ENCODE measurements at regions not wholly inside any gene's neighbourhood (a gene's known extent, or its start where the extent isn't known, plus 50 kb on each side); places are given as distances from the start of the nearest gene placed in this dataset.

- DNase-seq: no peak
Observed at GRCh38 chr4:1472911-1473518, 66.8 kb upstream of the NKX1-1 start.

DNA sequence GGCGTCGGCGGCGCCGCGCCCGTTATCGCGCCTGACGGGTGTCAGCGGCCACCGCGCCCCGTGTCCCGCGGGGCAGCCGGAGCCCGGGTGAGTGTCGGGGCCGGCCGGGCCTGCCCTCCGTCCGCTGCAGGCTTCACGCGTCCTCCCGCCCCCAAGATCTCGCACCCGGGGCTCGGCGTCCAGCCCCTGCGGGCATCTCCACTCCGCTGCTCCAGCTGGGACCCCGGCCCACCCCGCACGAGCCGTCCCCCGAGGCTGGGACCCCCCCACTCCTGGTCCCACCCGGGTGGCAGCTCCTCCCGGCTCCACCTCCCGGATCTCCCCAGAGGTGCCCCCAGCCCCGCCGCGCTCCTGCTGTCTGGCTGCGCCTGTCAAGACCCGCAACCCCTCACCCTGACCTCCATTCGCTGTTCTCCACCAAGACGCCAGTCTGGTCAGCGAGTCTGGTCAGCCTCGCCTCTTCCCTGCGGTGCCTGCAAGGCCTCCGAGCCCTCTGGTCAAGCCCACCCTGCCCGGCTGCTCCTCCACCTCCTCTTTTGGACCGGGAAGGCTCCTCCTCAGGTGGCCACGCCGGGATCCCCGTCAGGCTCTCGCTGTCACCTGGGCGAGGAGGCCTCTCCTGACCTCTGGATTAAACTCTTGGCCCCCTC, 66.0 kb upstream of the NKX1-1 start:
- no peak for DNase-seq

DNA sequence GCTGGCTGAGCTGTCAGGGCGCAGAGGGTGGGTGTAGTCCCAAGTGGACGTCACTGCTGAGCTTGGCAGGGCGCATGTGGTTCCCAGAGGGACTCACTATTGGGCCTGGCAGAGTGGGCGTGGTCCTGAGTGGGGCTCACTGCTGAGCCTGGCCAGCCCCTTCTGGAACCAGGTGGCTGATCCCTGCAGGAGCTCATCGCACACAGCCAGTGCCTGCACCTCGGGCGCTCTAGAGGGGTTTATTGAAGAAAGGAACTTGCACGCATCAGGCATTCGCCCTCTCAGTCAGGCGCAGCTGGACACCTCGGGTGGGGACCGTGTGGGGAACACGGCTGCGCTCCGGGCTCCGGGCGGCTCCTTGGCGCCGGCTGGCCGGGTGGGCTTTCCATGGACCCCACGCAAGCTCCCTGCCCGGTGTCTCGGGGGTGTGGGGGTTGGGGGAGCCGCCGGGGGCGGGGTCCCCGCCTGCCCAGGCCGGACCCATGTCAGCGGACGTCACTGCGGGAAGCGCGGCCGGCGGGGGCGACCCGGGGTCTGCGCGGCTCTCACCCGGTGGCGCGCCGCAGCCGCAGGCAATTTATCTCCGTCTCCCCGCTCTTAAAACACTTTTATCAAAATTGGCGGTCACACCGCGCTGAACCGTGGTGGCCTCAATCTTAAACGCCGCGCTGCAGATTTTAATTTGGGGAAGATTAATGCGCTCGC, 65.4 kb upstream of the NKX1-1 start:
- no peak for DNase-seq

- DNase-seq: no peak
Observed at GRCh38 chr4:1470816-1471442, 64.7 kb upstream of the NKX1-1 start.

GRCh38 chr4:1470393-1470670, 64.1 kb upstream of the NKX1-1 start:
- no peak for DNase-seq

DNA sequence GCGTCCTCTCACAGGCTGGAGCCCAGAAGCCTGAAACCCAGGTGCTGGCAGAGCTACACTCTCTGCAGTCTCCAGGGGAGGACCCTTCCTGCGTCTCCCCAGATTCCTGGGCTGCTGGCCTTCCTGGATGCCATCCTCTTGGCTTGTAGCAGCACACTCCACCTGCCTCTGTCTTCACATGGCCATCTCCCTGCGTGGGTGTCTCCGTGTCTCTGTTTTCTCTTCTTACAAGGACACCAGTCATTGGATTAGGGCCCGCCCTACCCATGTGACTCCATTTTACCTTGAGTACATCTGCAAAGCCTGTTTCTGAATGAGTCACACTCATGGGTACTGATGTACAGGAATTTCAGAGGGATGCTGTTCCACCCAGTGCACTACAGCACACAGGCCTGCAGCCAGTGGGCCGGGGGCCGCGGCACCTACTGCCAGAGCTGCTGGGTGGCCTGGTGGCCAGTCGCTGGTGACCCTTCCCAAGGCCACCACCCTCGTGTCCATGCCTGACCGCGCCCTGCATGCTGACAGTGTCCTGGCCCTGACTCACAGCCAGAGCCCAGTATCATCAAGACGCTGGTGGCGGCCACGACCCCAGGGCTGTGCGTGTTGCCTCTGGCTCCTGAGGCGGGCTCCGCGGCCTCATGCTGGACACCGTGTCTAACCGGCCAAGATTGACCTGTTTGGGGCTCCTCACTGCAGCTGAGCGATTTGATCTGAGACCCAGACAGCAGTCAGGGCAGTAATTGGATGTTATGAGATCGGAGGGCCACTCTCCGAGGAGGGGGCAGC, 63.6 kb upstream of the NKX1-1 start:
- DNase-seq: no peak

DNA sequence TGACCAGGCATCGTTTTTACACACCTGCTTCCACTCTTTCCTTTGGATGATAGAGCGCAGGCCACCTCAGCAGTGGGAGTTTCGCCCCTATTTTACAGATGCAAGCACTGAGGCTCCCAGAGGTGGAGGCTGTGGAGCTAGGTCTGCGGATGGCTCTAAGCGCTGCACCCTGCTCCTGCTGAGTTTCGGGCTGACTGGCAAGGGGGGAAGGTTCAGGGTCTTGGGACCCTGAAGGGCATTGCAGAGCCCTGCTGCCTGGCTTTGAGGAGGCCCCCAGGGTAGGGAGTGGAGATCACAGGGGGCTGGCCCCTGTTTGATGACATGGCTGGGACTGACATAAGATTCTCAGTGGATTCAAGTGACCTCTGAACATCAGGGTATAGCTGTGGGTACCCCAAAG, 62.8 kb upstream of the NKX1-1 start:
- no peak for DNase-seq

GRCh38 chr4:1467581-1468458, 61.6 kb upstream of the NKX1-1 start:
- DNase-seq: no peak

DNA sequence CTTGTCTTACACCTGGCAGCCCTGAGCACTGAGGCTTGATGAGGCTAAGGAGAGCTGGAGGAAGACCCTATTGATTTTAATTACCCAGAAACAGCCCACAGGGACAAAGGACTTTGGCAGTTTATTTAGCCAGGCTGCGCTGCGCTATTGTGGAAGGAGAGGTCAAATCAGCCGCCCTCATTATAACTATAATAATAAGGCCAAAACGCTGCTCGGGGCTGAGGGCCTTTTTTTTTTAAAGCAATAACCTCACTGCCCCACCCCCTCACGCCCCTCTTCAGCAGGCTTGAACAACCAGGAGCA, 60.6 kb upstream of the NKX1-1 start:
- no peak for DNase-seq

DNA sequence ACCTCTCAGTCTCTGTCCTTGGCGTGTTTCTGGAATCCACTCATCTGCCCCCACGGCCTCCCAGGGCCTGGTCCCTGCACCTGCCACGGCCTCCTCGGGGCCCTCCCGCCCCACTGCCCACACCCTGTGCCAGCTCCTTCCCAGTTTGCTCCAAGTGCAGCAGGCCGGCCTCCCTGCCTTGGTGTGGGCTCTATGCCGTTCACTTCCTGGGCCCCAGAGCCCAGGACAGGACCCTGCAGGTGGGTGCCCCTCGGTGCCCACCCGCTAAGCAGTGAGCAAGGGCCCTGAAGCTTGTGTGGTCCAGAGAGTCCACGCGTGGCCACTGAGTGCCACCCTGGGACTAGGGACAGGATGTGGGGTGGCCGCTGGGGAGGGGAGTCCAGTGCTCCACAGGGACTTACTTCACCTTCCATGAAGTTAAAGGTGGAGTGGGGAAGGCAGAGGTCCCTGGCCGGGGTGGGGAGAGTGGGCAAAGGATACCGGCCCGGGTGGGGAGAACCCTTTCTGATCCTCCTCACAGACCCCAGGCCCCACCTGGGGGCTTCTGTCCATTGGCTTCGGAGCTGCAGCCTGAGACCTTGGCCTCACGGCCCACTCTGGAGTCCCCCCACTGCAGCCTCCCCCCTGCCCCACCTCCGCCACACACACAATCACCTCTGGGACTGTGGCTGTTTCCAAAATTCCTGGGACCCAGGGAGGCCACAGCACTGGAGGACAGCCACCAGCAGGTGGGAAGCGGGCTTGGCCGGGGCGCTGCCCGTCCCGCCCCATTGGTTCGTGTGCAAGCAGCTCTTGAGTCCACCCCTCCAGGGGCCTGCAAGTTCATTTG, 60.0 kb upstream of the NKX1-1 start:
- DNase-seq: no peak

GRCh38 chr4:1465173-1466033, 59.2 kb upstream of the NKX1-1 start:
- no peak for DNase-seq

DNA sequence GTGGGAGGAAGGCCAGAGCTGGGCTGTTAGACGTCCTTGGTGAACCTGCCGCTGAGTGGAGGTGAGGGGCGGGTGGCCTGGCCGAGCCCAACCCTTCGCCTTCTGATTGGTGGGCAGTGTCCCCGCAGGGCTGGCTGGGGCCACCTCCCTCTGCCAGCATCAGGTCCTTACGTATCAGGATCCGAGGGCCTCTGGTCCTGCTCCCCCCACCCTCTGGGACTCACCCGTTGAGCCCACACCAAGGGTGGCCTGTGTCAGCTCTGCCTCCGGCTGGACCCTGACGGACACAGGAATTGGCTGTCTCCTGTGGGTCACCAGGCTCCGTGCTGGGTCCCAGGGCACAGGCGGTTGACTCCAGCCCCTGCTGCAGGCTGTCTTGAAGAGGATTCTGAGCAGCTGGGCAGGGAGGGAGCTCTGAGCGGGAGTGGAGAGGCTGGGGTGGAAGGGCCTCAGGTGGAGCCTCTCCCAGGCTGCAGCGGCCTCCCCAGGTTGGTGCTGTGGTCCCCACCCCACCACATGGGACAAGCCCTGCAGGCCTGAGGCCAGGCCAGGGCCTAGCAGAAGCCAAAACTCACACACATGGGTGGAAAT, 58.4 kb upstream of the NKX1-1 start:
- no peak for DNase-seq

- DNase-seq: no peak
Observed at GRCh38 chr4:1463927-1464540, 57.8 kb upstream of the NKX1-1 start.

- no peak for DNase-seq
Observed at GRCh38 chr4:1463088-1463926, 57.1 kb upstream of the NKX1-1 start.

GRCh38 chr4:1462768-1463075, 56.5 kb upstream of the NKX1-1 start:
- DNase-seq: no peak

- no peak for DNase-seq
Observed at GRCh38 chr4:1462009-1462767, 55.9 kb upstream of the NKX1-1 start.

- DNase-seq: no peak
Observed at GRCh38 chr4:1460967-1461868, 55.0 kb upstream of the NKX1-1 start.

Measured in NCI-H446 (cell line).